T47D (cell line): ENCODE measurements at regions not wholly inside any gene's neighbourhood (a gene's known extent, or its start where the extent isn't known, plus 50 kb on each side); places are given as distances from the start of the nearest gene placed in this dataset.
A peak's percentile ranks its signal among the peaks of the same experiment; 100 is the strongest.

Experiments
- DNase-seq, 2 experiments: peaks; one replicate each; pipeline versions ENCODE4 v3.0.0 to v3.0.0-alpha.2; 2011 to 2012; ENCODE audit warnings: low read depth in 1 of 2, low spot score in 1 of 2
- JUND ChIP-seq: IDR thresholded peaks from 2 replicates; pipeline ENCODE4 v1.6.1; 2012; ENCODE audit warnings: low read depth
- in situ Hi-C: cut with HindIII; loops from 2 replicates; pipeline ENCODE4 v1.10.0; 2016; ENCODE audit warnings: low sequenced_read_pairs, low pct_unique_long_range_greater_than_20kb

GRCh38 chr21:36630485-36631206 is 68.3 kb upstream of the SIM2 start:
- TF ChIP-seq JUND, result no peak
- in situ Hi-C loops, result no loop called here
- DNase-seq, result peak; percentile 61 to 75

GRCh38 chr21:36636016-36636415 is 62.9 kb upstream of the SIM2 start:
- DNase-seq, result no peak
- in situ Hi-C loops, result no loop called here
- TF ChIP-seq JUND, result no peak

DNA sequence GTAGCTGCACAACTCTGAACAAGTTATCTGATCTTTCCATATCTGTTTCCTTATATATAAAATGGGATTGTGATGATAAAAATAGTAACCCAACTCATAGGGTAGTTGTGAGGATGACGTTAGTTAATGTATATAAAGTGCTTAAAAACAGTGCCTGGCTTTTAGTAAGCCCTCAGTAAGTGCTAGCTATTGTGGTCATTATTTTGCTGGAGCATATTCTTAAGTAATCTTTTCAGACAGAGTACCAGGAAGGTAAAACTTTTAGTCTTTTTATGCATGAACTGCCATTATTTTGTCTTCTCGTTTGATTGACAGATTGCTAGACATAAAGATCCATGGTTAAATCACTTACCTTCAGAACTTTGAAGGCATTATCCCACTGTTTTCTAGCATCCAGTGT is 62.5 kb upstream of the SIM2 start:
- no peak for TF ChIP-seq JUND
- in situ Hi-C loops, result no loop called here
- DNase-seq, result no peak

- in situ Hi-C loops, result no loop called here
- TF ChIP-seq JUND, result no peak
- DNase-seq, result no peak
Measured at GRCh38 chr21:36639769-36640168, 59.1 kb upstream of the SIM2 start.

GRCh38 chr21:36640174-36640720 is 58.7 kb upstream of the SIM2 start:
- in situ Hi-C loops, result no loop called here
- DNase-seq, result no peak
- no peak for TF ChIP-seq JUND

- in situ Hi-C loops, result no loop called here
- TF ChIP-seq JUND, result no peak
- no peak for DNase-seq
Measured at GRCh38 chr21:36640721-36641244, 58.1 kb upstream of the SIM2 start.

- no peak for DNase-seq
- in situ Hi-C loops, result no loop called here
Measured at GRCh38 chr21:36641346-36641745, 57.6 kb upstream of the SIM2 start.

DNA sequence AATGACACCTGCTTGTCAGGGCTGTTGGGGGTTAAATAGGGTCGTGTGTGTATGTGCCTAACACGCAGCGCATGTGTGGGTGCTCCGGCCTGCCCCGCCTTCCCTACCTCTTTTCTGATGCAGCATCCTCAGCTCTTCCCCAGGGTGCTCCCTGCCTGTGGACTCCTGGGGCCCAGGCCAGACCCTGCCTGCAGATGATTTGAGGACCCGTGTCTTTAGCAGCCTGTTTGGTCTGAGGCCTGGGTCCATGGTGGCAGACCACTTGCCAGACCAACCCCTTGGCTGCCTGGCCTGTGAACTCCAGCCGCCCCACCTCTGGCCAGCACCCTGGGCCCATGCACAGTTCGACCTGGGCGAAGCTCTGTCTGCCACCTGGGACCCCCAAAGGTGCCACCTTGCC is 57.0 kb upstream of the SIM2 start:
- in situ Hi-C loops, result no loop called here
- no peak for DNase-seq
- TF ChIP-seq JUND, result no peak

More at GRCh38 chr21:36641346-36641745, 57.6 kb upstream of the SIM2 start:
- TF ChIP-seq JUND, result no peak

DNA sequence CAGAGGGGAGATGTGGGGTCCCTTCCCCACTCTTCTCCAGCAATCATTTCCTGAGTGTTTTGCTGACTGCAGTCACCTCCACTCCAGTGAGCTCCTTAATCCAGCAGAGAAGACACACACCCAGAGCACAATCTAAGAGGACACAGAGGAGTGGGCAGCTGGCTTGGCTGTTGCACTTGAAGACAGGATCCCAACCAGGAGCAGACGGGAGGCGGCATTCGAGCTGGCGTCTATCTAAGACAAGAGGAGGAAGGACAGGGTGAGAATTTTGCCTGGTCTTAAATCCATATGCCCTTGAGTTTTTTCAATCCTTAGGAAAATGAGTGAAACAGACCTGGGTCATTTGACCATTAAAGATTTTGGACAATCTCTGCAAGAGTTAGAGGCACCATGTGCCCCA is 56.1 kb upstream of the SIM2 start:
- in situ Hi-C loops, result no loop called here
- TF ChIP-seq JUND, result no peak
- DNase-seq, result no peak

GRCh38 chr21:36643374-36644250 is 55.3 kb upstream of the SIM2 start:
- TF ChIP-seq JUND, result no peak
- no peak for DNase-seq
- in situ Hi-C loops, result no loop called here

DNA sequence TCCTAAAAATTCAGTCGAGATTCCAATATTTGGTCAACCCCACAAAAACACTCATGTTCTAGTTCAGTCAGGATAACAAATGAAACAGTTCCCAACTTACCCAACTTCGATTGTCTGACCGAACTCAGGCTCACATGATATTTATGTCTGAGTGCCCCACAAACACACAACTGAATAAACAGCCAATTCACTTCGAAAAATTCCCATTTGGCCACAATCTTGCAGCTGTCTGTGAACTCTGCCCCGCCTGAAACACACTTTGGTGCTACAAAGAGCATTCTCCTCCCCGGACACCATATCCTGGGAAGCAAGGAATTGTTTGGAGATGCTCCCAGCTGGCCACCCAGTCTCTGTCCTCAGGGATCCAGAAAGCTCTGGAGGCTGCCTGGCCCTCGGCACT is 52.9 kb upstream of the SIM2 start:
- DNase-seq, result no peak
- TF ChIP-seq JUND, result no peak
- in situ Hi-C loops, result no loop called here

- in situ Hi-C loops, result no loop called here
Measured at GRCh38 chr21:36646645-36647044, 52.3 kb upstream of the SIM2 start.

More at GRCh38 chr21:36646645-36647044, 52.3 kb upstream of the SIM2 start:
- no peak for DNase-seq
- no peak for TF ChIP-seq JUND
